ENCODE measurements at regions not wholly inside any gene's neighbourhood (a gene's known extent, or its start where the extent isn't known, plus 50 kb on each side); places are given as distances from the start of the nearest gene placed in this dataset.

GRCh38 chr12:84603484-84604248 lies 308.9 kb downstream of the SLC6A15 start:
- WGBS (ENCODE audit: insufficient coverage) = no CpG with 5 or more reads among the region's 2 CpGs
- Mint-ChIP-seq H3K36me3 (no peaks in the 10 kb centered on the region), H3K4me1 (no peaks in the 10 kb centered on the region), H3K27ac (no peak overlapping the region), H3K4me3 (no peak overlapping the region), H3K27me3 (ENCODE audit: low read depth in 3 of 3) (no peaks in the 10 kb centered on the region), H3K9me3 (no peaks in the 10 kb centered on the region)
- Histone ChIP-seq H3K4me1 (ENCODE audit: control insufficient read depth in 1 of 2, insufficient read depth in 2 of 2, low read length in 2 of 2) (no peaks in the 10 kb centered on the region), H3K4me3 (replicated peaks in 1 of 3; ENCODE audit: low read depth in 2 of 3, low read length in 3 of 3) (no peak overlapping the region), H3K9me3 (replicated peaks in 1 of 2; ENCODE audit: control insufficient read depth in 1 of 2, insufficient read depth in 1 of 2, low read length in 2 of 2) (no peaks in the 10 kb centered on the region), H3K36me3 (replicated peaks in 1 of 2; ENCODE audit: control insufficient read depth in 1 of 2, insufficient read depth in 2 of 2, low read length in 2 of 2) (no peaks in the 10 kb centered on the region), H3K79me2 (ENCODE audit: insufficient read depth, low read length) (no peaks in the 10 kb centered on the region), H3K9ac (ENCODE audit: insufficient read depth, low read length, poor library complexity, severe bottlenecking) (no peak overlapping the region), H3K4me2 (replicated peaks; ENCODE audit: extremely low read depth, low read length, poor library complexity, severe bottlenecking) (no peak overlapping the region), H2AFZ (ENCODE audit: insufficient read depth, low read depth, low read length, poor library complexity, severe bottlenecking) (no peak overlapping the region), H3K27ac (ENCODE audit: low read depth in 1 of 2, low read length in 2 of 2) (no peak overlapping the region), H4K20me1 (ENCODE audit: insufficient read depth, low read length) (no peaks in the 10 kb centered on the region), H3K27me3 (ENCODE audit: control insufficient read depth in 2 of 2, insufficient read depth in 2 of 2, low read length in 2 of 2) (no peaks in the 10 kb centered on the region)
- DNase-seq = no peak
- TF ChIP-seq CTCF (IDR thresholded peaks at IDR 0.05) = no peak
- intact Hi-C loops (cut with micrococcal nuclease) = no loop called here

GRCh38 chr12:84601483-84601882 lies 311.1 kb downstream of the SLC6A15 start:
- no peak overlapping the region for H3K4me2 ChIP-seq (replicated peaks; ENCODE audit: extremely low read depth, low read length, poor library complexity, severe bottlenecking)
- no peaks in the 10 kb centered on the region for H3K79me2 ChIP-seq (ENCODE audit: insufficient read depth, low read length)
- H3K9me3 ChIP-seq (replicated peaks in 1 of 2; ENCODE audit: control insufficient read depth in 1 of 2, insufficient read depth in 1 of 2, low read length in 2 of 2) = no peaks in the 10 kb centered on the region
- no peak overlapping the region for H3K27ac ChIP-seq (ENCODE audit: low read depth in 1 of 2, low read length in 2 of 2)
- WGBS (ENCODE audit: insufficient coverage) = 90% methylated on average over 1 of the region's 3 CpGs
- H3K36me3 ChIP-seq (replicated peaks in 1 of 2; ENCODE audit: control insufficient read depth in 1 of 2, insufficient read depth in 2 of 2, low read length in 2 of 2) = no peaks in the 10 kb centered on the region
- H3K9ac ChIP-seq (ENCODE audit: insufficient read depth, low read length, poor library complexity, severe bottlenecking) = no peak overlapping the region
- no peaks in the 10 kb centered on the region for H3K4me1 ChIP-seq (ENCODE audit: control insufficient read depth in 1 of 2, insufficient read depth in 2 of 2, low read length in 2 of 2)
- H4K20me1 ChIP-seq (ENCODE audit: insufficient read depth, low read length) = no peaks in the 10 kb centered on the region
- no peak overlapping the region for H3K4me3 ChIP-seq (replicated peaks in 1 of 3; ENCODE audit: low read depth in 2 of 3, low read length in 3 of 3)
- no peak for DNase-seq
- Mint-ChIP-seq H3K27me3 (ENCODE audit: low read depth in 3 of 3) (no peaks in the 10 kb centered on the region), H3K9me3 (no peaks in the 10 kb centered on the region), H3K4me3 (no peak overlapping the region), H3K36me3 (no peaks in the 10 kb centered on the region), H3K4me1 (no peaks in the 10 kb centered on the region), H3K27ac (no peak overlapping the region)
- no peak overlapping the region for H2AFZ ChIP-seq (ENCODE audit: insufficient read depth, low read depth, low read length, poor library complexity, severe bottlenecking)
- no peak for TF ChIP-seq CTCF (IDR thresholded peaks at IDR 0.05)
- no peaks in the 10 kb centered on the region for H3K27me3 ChIP-seq (ENCODE audit: control insufficient read depth in 2 of 2, insufficient read depth in 2 of 2, low read length in 2 of 2)
- intact Hi-C loops (cut with micrococcal nuclease) = no loop called here

Measured in CD14-positive monocyte (primary cell).